Sigmoid colon (tissue), 6 donors: ENCODE measurements at regions not wholly inside any gene's neighbourhood (a gene's known extent, or its start where the extent isn't known, plus 50 kb on each side); places are given as distances from the start of the nearest gene placed in this dataset.

Source experiments
- DNase-seq: peaks from one replicate; pipeline ENCODE4 v3.0.0-alpha.2; 2019
- H3K27ac ChIP-seq, 4 donors: fragments of 200-600 bp; sonication (generic); one replicate each; pipeline ENCODE4 v1.5.1; 2016 to 2019; ENCODE audit warnings: mild to moderate bottlenecking in 1 of 4
- H3K27me3 ChIP-seq, 3 donors: fragments of 200-600 bp; sonication (generic); one replicate each; pipeline ENCODE4 v1.5.1; 2019; ENCODE audit warnings: mild to moderate bottlenecking in 1 of 3
- H3K36me3 ChIP-seq, 4 donors: fragments of 200-600 bp; sonication (generic); one replicate each; pipeline ENCODE4 v1.5.1; 2016 to 2019
- H3K4me1 ChIP-seq, 4 donors: fragments of 200-600 bp; sonication (generic); one replicate each; pipeline ENCODE4 v1.5.1; 2017 to 2019
- H3K4me3 ChIP-seq, 4 donors: fragments of 200-600 bp; sonication (generic); one replicate each; pipeline ENCODE4 v1.5.1; 2017 to 2019; ENCODE audit warnings: mild to moderate bottlenecking in 2 of 4, moderate library complexity in 1 of 4
- H3K9me3 ChIP-seq, 4 donors: fragments of 200-600 bp in 3 of 4; sonication (generic) in 3 of 4; one replicate each; pipeline versions ENCODE4 v1.5.1 to v1.6.1; 2013 to 2019
- EP300 ChIP-seq, 4 donors: sonication (generic); formaldehyde crosslinking; IDR thresholded peaks; one replicate each; pipeline ENCODE4 v1.6.1; 2017; ENCODE audit warnings: antibody characterized with exemption in 4 of 4
- POLR2A ChIP-seq, 2 donors: fragments of 450-650 bp; IDR thresholded peaks; one replicate each; pipeline ENCODE4 v1.6.1; 2016; ENCODE audit warnings: antibody characterized with exemption in 2 of 2, mild to moderate bottlenecking in 2 of 2, moderate library complexity in 2 of 2
- POLR2AphosphoS5 ChIP-seq, 4 donors: sonication (generic); formaldehyde crosslinking; IDR thresholded peaks; one replicate each; pipeline ENCODE4 v1.6.1; 2017; ENCODE audit warnings: antibody characterized with exemption in 4 of 4
- WGBS, 2 donors: extraction: QIAGEN DNeasy Blood & Tissue Kit; methylation state at CpG; one replicate each; pipeline ENCODE4 v1.1.7; 2013; 5-methylcytosine and 5-hydroxymethylcytosine counted together
- intact Hi-C: fragments of 100-400 bp; cut with DNase I; formaldehyde crosslinking; loops from one replicate; pipeline ENCODE4 v1.15.1; 2023
- TF ChIP-seq, protein P1 (sequence below), 4 experiments: fragments of 450-650 bp in 3 of 4; fragments of 200-600 bp in 1 of 4; IDR thresholded peaks; one replicate each; pipeline ENCODE4 v1.5.1; 2016 to 2019; ENCODE audit warnings: antibody characterized with exemption in 4 of 4, mild to moderate bottlenecking in 3 of 4, moderate library complexity in 2 of 4
- donor health status: healthy with polysubstance abuse.
- donor health status: healthy.

DNA sequence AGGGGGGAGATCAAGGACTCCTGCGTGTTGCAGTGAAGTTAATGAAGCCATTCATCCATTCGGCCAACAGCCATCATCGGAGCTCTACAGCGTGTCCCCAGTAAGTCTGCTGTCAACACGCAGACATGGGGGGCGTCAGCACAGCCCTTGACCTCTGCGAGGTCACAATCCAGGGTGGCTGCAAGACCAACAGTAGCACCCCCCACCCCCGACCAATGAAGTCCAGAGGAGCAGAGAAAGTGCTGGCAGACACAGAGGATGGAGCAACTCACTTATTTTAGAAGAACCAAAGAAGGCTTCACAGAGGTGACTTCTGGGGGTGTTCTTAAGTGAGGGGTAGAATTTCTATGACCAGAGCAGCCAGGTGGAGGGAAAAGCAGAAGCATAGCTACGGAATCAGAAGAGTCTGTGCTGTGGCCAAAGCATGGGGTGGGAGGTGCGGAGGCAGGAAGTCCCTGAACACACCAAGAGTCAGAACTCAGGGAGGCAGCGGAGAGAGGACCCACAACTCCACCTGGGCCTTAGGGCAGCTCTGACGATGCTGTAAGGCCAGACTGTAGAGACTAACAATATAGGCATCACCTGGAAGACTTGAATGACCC, 185.4 kb downstream of the FOXO1 start:
- H3K4me3 ChIP-seq: no peak overlapping the region
- H3K36me3 ChIP-seq: no peaks in the 10 kb centered on the region
- intact Hi-C loops: no loop called here
- H3K27me3 ChIP-seq: no peaks in the 10 kb centered on the region
- H3K27ac ChIP-seq: no peak overlapping the region
- no peaks in the 10 kb centered on the region for H3K9me3 ChIP-seq
- H3K4me1 ChIP-seq: peaks cover 0 to 20% (median 13%) of the 10 kb centered on the region in 4 donors
- DNase-seq: no peak
- 66 to 90% methylated on average over 12 of the region's 12 CpGs for WGBS, 2 donors
- no peak for TF ChIP-seq EP300 (IDR thresholded peaks at IDR 0.05)
- TF ChIP-seq, protein P1, sequence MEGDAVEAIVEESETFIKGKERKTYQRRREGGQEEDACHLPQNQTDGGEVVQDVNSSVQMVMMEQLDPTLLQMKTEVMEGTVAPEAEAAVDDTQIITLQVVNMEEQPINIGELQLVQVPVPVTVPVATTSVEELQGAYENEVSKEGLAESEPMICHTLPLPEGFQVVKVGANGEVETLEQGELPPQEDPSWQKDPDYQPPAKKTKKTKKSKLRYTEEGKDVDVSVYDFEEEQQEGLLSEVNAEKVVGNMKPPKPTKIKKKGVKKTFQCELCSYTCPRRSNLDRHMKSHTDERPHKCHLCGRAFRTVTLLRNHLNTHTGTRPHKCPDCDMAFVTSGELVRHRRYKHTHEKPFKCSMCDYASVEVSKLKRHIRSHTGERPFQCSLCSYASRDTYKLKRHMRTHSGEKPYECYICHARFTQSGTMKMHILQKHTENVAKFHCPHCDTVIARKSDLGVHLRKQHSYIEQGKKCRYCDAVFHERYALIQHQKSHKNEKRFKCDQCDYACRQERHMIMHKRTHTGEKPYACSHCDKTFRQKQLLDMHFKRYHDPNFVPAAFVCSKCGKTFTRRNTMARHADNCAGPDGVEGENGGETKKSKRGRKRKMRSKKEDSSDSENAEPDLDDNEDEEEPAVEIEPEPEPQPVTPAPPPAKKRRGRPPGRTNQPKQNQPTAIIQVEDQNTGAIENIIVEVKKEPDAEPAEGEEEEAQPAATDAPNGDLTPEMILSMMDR (IDR thresholded peaks at IDR 0.05): no peak
- TF ChIP-seq POLR2AphosphoS5 (IDR thresholded peaks at IDR 0.05): no peak
- TF ChIP-seq POLR2A (IDR thresholded peaks at IDR 0.05): no peak

DNA sequence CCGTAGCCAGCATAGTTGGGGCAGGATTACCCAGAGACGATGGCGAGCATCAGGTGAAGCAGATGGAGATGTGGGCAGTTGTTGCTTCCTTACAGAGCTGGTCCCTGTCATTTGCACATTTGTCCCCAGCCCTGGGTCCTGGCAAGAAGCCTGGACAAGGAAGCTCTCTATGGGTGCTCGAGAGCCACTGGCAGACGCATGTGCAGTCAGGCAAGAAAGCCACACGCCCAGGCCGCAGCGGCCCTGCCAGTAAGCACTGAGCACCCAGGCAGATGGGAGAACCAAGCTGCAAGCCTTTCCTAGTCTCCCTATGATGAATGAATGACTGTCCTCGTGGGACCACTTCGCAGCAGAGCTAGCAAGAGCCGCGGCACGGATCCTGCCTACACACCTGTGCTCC, 182.8 kb downstream of the FOXO1 start:
- H3K4me1 ChIP-seq: no peaks in the 10 kb centered on the region
- no peak for DNase-seq
- no peaks in the 10 kb centered on the region for H3K9me3 ChIP-seq
- TF ChIP-seq, protein P1 (IDR thresholded peaks at IDR 0.05): no peak
- no peak overlapping the region for H3K4me3 ChIP-seq
- H3K36me3 ChIP-seq: no peaks in the 10 kb centered on the region
- no peak overlapping the region for H3K27ac ChIP-seq
- H3K27me3 ChIP-seq: no peaks in the 10 kb centered on the region
- WGBS, 2 donors: 92 to 96% methylated on average over 13 of the region's 13 CpGs
- intact Hi-C loops: no loop called here

DNA sequence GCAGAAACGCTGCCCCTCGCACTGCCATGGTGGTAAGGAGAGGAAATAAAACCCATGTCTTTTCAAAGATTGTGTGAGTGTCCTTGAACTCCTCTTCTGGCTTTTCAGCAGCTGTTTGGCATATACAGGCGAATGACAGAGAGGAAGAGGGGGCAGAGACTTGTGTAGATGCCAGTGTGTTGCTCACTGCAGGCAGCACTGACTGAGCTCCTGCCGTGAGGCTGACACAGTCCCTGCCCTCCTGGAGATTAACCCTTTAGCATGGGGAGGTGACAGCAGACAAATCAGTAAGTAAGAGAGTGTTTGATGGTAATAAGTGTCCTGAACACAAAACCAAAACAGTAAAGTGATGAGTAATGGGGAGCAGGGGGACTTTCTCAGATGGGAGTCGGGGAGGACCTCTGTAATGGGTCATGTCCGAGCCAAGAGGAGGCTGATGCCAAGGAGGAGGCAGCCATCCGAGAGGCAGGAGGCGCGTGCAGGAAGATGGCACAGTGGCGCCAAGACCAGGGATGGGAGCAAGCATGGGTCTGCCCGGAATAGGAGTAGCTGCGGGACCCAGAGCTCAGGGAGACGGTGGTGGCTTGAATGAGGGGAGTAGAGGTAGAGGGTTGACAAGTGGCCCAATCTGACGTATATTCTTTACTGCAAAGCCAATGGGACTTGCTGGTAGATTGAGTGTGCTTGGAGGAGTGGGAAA, 182.2 kb downstream of the FOXO1 start:
- no peak for TF ChIP-seq EP300 (IDR thresholded peaks at IDR 0.05)
- TF ChIP-seq POLR2A (IDR thresholded peaks at IDR 0.05): no peak
- TF ChIP-seq, protein P1 (IDR thresholded peaks at IDR 0.05): no peak
- no peak for TF ChIP-seq POLR2AphosphoS5 (IDR thresholded peaks at IDR 0.05)
- H3K36me3 ChIP-seq: no peaks in the 10 kb centered on the region
- no peaks in the 10 kb centered on the region for H3K4me1 ChIP-seq
- H3K27me3 ChIP-seq: no peaks in the 10 kb centered on the region
- no peak overlapping the region for H3K27ac ChIP-seq
- no peak for DNase-seq
- intact Hi-C loops: no loop called here
- WGBS, 2 donors: 77 to 80% methylated on average over 14 of the region's 14 CpGs
- H3K9me3 ChIP-seq: no peaks in the 10 kb centered on the region
- H3K4me3 ChIP-seq: no peak overlapping the region

DNA sequence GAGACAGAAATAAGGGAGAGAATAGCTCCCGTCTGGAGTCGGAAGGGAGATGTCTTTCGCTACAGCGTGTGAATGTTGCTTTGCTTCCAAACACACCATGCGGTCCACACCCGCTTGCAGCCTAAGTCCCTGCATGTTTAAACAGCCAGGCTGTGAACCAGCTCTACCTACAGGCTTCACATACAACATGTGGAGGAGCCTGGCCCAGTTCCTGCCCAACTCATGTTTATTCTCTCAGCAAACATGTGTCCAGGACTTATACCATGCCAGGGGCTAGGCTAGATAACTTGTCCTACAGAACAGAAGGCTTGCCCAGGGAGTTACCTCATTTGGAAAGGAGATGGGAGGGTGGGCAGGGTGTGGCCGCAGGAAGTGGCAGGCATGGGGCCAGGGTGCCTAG, 181.5 kb downstream of the FOXO1 start:
- Histone ChIP-seq H3K27ac (no peak overlapping the region), H3K4me1 (no peaks in the 10 kb centered on the region), H3K27me3 (no peaks in the 10 kb centered on the region), H3K36me3 (no peaks in the 10 kb centered on the region), H3K4me3 (no peak overlapping the region), H3K9me3 (no peaks in the 10 kb centered on the region)
- TF ChIP-seq, protein P1 (IDR thresholded peaks at IDR 0.05): no peak
- TF ChIP-seq EP300 (IDR thresholded peaks at IDR 0.05) (no peak), POLR2AphosphoS5 (IDR thresholded peaks at IDR 0.05) (no peak), POLR2A (IDR thresholded peaks at IDR 0.05) (no peak)
- WGBS, 2 donors: 76 to 88% methylated on average over 7 of the region's 7 CpGs
- intact Hi-C loops: no loop called here
- no peak for DNase-seq
